ENCODE measurements at regions not wholly inside any gene's neighbourhood (a gene's known extent, or its start where the extent isn't known, plus 50 kb on each side); places are given as distances from the start of the nearest gene placed in this dataset.
A peak's percentile ranks its signal among the peaks of the same experiment; 100 is the strongest.
"Not testable (repeated sequence)": the region's sequence is repeated elsewhere in the genome, so short reads cannot be mapped to it uniquely, and the experiment has no call there.

- not testable (repeated sequence) for DNase-seq
Observed at GRCh38 chr1:120552190-120552589, 137.4 kb downstream of the NBPF8 start.

- DNase-seq = peak; percentile 16
Observed at GRCh38 chr1:120557605-120558302, 142.9 kb downstream of the NBPF8 start.

- peak; percentile 72 for DNase-seq
Observed at GRCh38 chr1:120558303-120559060, 143.6 kb downstream of the NBPF8 start.

- DNase-seq = not testable (repeated sequence)
Observed at GRCh38 chr1:120561767-120562166, 146.9 kb downstream of the NBPF8 start.

- not testable (repeated sequence) for DNase-seq
Observed at GRCh38 chr1:120565396-120565795, 150.6 kb downstream of the NBPF8 start.

- not testable (repeated sequence) for DNase-seq
Observed at GRCh38 chr1:120567620-120568019, 152.8 kb downstream of the NBPF8 start.

- DNase-seq = not testable (repeated sequence)
Observed at GRCh38 chr1:120575201-120575600, 148.5 kb upstream of the NBPF26 start.

GRCh38 chr1:120582135-120582534 is 141.6 kb upstream of the NBPF26 start:
- DNase-seq = not testable (repeated sequence)

GRCh38 chr1:120586053-120586452 is 137.7 kb upstream of the NBPF26 start:
- DNase-seq = not testable (repeated sequence)

- not testable (repeated sequence) for DNase-seq
Observed at GRCh38 chr1:120588811-120589210, 134.9 kb upstream of the NBPF26 start.

GRCh38 chr1:120591774-120592173 is 132.0 kb upstream of the NBPF26 start:
- DNase-seq = not testable (repeated sequence)

- DNase-seq = not testable (repeated sequence)
Observed at GRCh38 chr1:120592943-120593342, 130.8 kb upstream of the NBPF26 start.

- DNase-seq = not testable (repeated sequence)
Observed at GRCh38 chr1:120593648-120594047, 130.1 kb upstream of the NBPF26 start.

- not testable (repeated sequence) for DNase-seq
Observed at GRCh38 chr1:120598331-120598951, 125.3 kb upstream of the NBPF26 start.

GRCh38 chr1:120599511-120599910 is 124.2 kb upstream of the NBPF26 start:
- DNase-seq = not testable (repeated sequence)

- not testable (repeated sequence) for DNase-seq
Observed at GRCh38 chr1:120600442-120601041, 123.2 kb upstream of the NBPF26 start.

- not testable (repeated sequence) for DNase-seq
Observed at GRCh38 chr1:120607882-120608281, 115.9 kb upstream of the NBPF26 start.

GRCh38 chr1:120608314-120609014 is 115.3 kb upstream of the NBPF26 start:
- DNase-seq = not testable (repeated sequence)

GRCh38 chr1:120609015-120609573 is 114.7 kb upstream of the NBPF26 start:
- not testable (repeated sequence) for DNase-seq

- not testable (repeated sequence) for DNase-seq
Observed at GRCh38 chr1:120609834-120610233, 113.9 kb upstream of the NBPF26 start.

GRCh38 chr1:120614931-120615639 is 108.7 kb upstream of the NBPF26 start:
- not testable (repeated sequence) for DNase-seq

All from fibroblast of skin of back (primary cell).